ENCODE measurements at regions not wholly inside any gene's neighbourhood (a gene's known extent, or its start where the extent isn't known, plus 50 kb on each side); places are given as distances from the start of the nearest gene placed in this dataset.
A peak's percentile ranks its signal among the peaks of the same experiment; 100 is the strongest.
"Not testable (repeated sequence)": the region's sequence is repeated elsewhere in the genome, so short reads cannot be mapped to it uniquely, and the experiment has no call there.

DNA sequence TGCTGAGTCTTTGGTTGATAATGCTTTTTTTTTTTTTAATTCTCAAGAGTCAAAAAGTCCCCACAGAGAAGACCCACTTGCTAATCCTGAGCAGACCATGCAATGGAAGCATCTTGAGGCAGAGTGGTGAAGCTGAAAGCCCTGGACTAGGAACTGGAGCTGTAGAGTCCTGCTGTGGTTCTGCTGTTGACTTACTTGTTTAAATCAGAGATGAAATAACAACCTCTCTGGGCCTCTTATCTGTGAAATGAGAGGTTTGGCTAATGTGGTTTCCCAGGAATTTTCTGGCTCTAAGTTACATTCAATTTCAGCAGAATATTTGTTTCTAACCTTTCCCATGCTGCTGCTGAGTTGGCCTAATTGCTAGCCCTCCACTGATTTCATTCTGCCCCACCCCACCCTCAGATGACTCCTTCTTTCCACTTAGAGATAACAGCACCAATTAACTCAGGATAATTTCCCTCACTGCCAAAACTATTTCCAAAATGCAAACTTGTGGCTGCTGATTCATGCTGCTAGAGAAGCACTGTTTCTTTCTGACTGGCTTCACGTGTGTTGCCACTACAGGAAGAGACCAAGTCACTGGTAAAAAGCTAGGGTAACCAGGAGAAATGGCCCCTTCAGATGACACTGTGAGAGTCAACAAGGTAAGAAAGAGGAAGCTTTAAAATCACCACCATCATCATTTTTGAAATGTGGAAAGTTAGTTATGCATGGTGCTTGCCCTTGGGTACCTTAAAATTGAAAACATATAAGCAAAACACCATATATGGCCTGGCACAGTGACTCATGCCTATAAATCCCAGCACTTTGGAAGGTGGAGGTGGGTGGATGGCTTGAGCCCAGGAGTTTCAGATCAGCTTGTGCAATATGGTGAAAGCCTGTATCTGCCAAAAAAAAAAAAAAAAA is 326.4 kb downstream of the DCHS2 start:
- Mint-ChIP-seq H3K36me3 (no peaks in the 10 kb centered on the region), H3K9me3 (peaks cover 0 to 8% (median 3%) of the 10 kb centered on the region in 6 donors), H3K27ac (no peak overlapping the region), H3K27me3 (ENCODE audit: low read depth in 3 of 3) (peaks cover 0 to 5% (median 0%) of the 10 kb centered on the region in 3 donors), H3K4me3 (no peak overlapping the region), H3K4me1 (no peaks in the 10 kb centered on the region)
- no peak for DNase-seq

DNA sequence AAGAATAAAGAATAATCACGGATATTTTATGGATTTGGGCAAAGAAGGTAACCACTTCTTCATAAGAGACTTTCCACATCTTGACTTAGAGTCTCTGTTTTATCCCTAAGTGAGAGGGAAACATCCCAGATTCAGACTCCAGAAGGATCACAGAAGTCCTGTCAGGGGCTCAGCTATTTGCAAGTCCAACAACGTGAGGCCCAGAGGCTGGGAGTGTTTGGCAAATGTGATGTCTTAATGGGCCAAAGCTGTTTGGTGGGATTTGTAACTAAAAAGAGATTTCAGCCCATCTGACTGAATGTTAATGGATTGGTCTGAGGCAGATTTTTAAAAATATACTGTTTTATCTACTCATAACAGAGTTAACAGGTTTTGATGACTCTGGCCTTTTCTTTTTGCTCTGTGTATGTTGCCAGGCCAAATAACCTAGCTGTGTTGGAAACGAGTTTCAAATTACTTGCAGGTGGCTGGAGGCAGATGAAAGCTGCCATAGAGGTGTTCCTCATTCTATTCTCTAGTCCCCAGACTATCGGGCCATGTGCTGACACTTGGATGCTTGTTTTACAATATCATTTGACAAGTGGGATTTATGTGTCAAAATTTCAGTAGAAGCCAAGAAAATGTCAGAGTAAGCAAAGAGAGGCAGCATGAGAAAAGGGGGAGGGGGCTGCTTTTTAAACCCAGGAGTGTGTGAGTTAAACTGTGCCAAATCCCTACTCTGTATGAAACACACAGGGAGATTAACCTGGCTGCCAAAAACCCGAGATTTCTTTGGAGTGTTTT is 330.9 kb downstream of the DCHS2 start:
- Mint-ChIP-seq H3K4me1 (no peaks in the 10 kb centered on the region), H3K36me3 (no peaks in the 10 kb centered on the region), H3K27ac (no peak overlapping the region), H3K9me3 (peaks cover 0 to 8% (median 2%) of the 10 kb centered on the region in 6 donors), H3K4me3 (no peak overlapping the region), H3K27me3 (ENCODE audit: low read depth in 3 of 3) (peaks cover 0 to 5% (median 3%) of the 10 kb centered on the region in 3 donors)
- DNase-seq, result no peak

DNA sequence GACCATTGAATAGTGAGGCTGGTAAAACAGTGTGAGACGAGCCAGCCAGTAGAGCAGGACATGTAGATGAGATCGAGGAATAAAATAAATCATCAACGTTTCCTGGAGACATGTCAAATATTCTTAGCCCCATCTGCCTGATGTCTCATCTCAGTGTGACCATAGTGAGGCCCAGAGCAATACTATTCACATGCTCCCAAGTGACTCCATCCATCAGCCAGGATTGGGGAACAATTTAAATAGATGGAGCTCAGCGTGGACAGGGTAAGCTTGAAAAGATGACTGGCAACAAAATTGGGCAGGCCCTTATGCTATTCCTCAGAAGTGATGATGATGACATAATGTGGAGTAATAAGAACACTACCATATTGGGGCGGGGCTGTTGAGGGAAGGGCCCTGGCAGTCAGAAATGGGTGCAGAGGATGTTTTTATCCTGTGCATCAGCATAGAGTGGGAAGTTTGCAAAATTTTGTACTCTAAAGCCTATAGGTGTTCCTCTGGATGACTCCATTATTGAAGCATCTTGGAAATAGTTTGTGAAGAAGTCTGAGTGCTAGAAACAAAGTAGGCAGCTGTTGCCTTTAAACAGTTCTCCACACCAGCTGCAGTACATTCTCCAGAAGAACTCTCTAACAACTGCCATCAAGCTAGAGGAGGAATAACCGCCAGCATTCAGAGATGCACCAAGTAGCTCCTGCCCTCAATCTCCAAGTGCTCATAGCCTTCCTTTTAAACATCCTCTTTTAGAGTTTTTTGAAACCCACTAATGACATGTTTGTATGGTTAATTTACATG is 333.0 kb downstream of the DCHS2 start:
- Mint-ChIP-seq H3K4me3 (no peak overlapping the region), H3K9me3 (peaks cover 0 to 8% (median 3%) of the 10 kb centered on the region in 6 donors), H3K27me3 (ENCODE audit: low read depth in 3 of 3) (peaks cover 2 to 5% (median 3%) of the 10 kb centered on the region in 3 donors), H3K27ac (no peak overlapping the region), H3K4me1 (no peaks in the 10 kb centered on the region), H3K36me3 (no peaks in the 10 kb centered on the region)
- DNase-seq, result no peak

DNA sequence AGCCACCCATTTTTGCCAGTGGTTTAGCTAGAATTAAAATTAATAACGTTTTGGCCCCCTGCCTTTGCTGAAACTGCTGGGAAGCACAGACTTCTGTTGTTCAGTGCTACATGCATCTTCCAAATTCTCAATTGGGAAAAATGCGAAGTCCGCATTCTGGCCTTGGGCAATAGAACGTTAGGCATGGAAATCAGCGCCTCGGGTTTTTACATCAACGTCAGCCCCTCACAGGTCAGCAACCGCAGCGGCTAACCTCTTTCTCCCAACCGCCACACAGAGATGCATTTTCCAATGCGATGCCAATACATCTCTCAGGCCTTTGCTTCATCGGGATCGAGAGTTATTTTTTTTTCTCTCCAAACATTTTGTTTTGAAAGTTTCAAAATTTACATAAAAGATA is 339.1 kb downstream of the DCHS2 start:
- peaks cover 2 to 3% (median 2%) of the 10 kb centered on the region in 3 donors for H3K27me3 Mint-ChIP-seq (ENCODE audit: low read depth in 3 of 3)
- H3K9me3 Mint-ChIP-seq, result peaks cover 0 to 6% (median 0%) of the 10 kb centered on the region in 6 donors
- H3K27ac Mint-ChIP-seq, result no peak overlapping the region
- H3K4me3 Mint-ChIP-seq, result no peak overlapping the region
- no peaks in the 10 kb centered on the region for H3K4me1 Mint-ChIP-seq
- DNase-seq, result no peak
- no peaks in the 10 kb centered on the region for H3K36me3 Mint-ChIP-seq

DNA sequence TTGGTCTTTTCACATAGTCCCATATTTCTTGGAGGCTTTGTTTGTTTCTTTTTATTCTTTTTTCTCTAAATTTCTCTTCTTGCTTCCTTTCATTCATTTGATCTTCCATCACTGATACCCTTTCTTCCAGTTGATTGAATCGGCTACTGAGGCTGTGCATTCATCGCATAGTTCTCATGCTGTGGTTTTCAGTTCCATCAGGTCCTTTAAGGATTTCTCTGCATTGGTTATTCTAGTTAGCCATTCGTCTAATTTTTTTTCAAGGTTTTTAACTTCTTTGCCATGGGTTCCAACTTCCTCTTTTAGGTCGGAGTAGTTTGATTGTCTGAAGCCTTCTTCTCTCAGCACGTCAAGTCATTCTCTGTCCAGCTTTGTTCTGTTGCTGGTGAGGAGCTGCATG is 342.4 kb downstream of the DCHS2 start:
- H3K27me3 Mint-ChIP-seq (ENCODE audit: low read depth in 3 of 3); H3K4me1 Mint-ChIP-seq; DNase-seq; H3K27ac Mint-ChIP-seq; H3K4me3 Mint-ChIP-seq; H3K36me3 Mint-ChIP-seq; H3K9me3 Mint-ChIP-seq: not testable (repeated sequence)

DNA sequence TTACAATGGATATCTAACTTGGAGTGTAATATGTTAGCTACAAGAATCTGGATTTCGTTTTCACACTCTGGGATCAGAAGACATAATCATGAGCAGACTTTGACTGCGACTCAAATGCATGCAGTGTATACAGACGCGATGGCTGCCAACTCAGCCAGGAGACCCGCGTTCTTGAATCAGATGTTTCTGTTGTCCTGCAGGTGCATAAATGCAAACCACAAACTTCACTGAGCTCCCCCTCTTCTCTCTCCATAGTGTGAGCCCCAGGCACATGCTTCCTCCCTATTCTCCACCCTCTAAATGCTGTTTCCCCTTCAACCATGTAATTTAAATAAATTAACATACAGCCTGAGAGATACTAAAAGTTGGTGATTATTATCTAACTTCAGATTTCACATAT is 347.9 kb downstream of the DCHS2 start:
- Mint-ChIP-seq H3K4me1 (no peaks in the 10 kb centered on the region), H3K4me3 (no peak overlapping the region), H3K27me3 (ENCODE audit: low read depth in 3 of 3) (peaks cover 0 to 2% (median 0%) of the 10 kb centered on the region in 3 donors), H3K36me3 (no peaks in the 10 kb centered on the region), H3K9me3 (peaks cover 0 to 3% (median 0%) of the 10 kb centered on the region in 6 donors), H3K27ac (no peak overlapping the region)
- DNase-seq, result no peak

DNA sequence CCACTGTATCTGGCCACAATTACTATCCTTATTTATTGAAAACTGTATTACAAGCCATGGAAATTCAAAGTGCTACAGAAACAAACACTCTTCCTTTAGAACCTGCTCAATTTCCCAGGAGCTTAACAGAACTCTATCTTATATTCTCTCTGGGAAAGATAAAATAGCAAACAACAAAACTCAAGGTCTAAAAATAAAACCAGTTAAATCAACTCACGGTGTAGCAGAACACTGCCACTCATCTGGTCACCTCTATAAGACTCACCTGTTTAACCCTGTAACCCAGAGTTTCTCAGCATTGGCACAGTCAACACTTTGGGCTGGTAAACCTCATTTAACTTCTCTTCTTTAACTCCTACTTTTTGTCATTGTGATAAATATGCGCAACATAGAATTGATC is 348.9 kb downstream of the DCHS2 start:
- no peak overlapping the region for H3K27ac Mint-ChIP-seq
- no peaks in the 10 kb centered on the region for H3K36me3 Mint-ChIP-seq

DNA sequence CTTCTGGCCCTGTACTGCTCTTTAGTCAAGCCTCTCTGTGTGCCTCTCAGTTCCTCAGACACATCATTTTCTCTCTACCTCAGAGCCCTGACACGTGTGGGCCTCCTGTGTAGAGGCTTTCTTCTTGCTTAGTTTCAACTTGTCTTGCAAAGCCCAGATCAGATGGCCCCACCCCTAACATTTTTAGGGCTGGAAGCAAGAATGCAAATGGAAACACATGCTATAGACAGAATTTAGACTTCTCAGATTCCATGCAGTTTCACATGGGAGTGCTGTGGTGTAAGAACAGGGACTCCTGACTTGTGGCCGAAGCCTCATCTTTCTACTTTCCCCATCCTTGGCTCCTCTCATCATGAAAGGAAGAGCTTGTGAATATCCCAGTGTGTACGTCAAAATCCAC is 350.7 kb downstream of the DCHS2 start:
- H3K4me1 Mint-ChIP-seq, result no peaks in the 10 kb centered on the region
- H3K36me3 Mint-ChIP-seq, result no peaks in the 10 kb centered on the region
- peaks cover 0 to 2% (median 0%) of the 10 kb centered on the region in 3 donors for H3K27me3 Mint-ChIP-seq (ENCODE audit: low read depth in 3 of 3)

More for the DNA sequence above, 348.9 kb downstream of the DCHS2 start:
- DNase-seq, result no peak
- Mint-ChIP-seq H3K9me3 (peaks cover 0 to 3% (median 0%) of the 10 kb centered on the region in 6 donors), H3K4me3 (no peak overlapping the region), H3K27me3 (ENCODE audit: low read depth in 3 of 3) (peaks cover 0 to 2% (median 0%) of the 10 kb centered on the region in 3 donors), H3K4me1 (no peaks in the 10 kb centered on the region)

DNA sequence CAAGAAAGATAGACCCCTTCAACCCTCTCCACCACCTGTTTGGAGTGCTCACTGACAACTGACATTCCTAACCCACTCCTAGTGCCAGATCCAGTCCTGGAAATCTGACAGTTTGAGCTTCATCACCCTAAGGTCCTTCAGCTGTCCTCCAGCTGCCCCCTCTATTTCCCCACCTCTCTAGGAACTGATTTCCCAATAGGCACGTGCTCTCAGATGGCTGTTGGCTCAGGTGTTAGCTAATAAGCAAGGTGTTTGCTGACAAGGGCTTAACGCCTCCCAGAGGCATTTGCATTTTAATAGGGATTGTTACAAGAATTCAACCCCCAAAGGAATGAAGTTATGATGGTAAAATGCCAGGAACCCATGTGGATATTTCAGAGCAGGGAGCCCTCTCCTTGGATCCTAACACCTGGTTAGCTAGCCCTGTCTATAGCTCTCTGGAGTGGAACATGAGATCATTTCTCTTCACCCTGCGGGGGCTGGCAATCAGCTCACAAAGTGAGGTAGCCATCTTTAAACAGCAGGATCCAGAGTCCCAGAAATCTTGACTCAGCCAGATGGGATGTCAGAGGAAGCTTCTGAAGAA is 348.5 kb upstream of the SFRP2 start:
- DNase-seq, result no peak
- H3K27me3 Mint-ChIP-seq (ENCODE audit: low read depth in 3 of 3), result peaks cover 0 to 2% (median 0%) of the 10 kb centered on the region in 3 donors
- no peak overlapping the region for H3K4me3 Mint-ChIP-seq
- H3K9me3 Mint-ChIP-seq, result peaks cover 0 to 8% (median 0%) of the 10 kb centered on the region in 6 donors
- no peaks in the 10 kb centered on the region for H3K4me1 Mint-ChIP-seq
- H3K27ac Mint-ChIP-seq, result no peak overlapping the region
- H3K36me3 Mint-ChIP-seq, result no peaks in the 10 kb centered on the region

More for the DNA sequence above, 350.7 kb downstream of the DCHS2 start:
- no peak overlapping the region for H3K4me3 Mint-ChIP-seq
- H3K27ac Mint-ChIP-seq, result no peak overlapping the region
- DNase-seq, result no peak
- peaks cover 0 to 3% (median 0%) of the 10 kb centered on the region in 6 donors for H3K9me3 Mint-ChIP-seq

DNA sequence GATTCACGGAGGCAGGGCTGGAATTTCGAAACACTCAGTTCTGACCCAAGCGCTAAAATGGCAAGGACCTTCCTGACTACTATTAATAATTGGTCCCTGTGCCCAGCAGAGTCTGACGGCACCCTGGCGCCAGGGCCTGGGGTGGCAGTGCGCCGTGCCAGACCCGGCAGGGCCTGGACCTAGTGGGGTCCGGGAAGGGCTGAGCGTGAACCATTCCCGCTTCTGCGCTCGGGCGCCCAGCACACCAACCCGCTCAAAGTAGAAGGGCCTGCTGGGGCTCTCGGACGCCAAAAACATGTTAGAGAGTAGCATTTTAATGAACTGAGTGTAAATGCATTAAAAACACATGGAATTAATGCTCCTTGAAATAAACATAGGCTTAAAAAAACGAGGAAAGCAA is 346.7 kb upstream of the SFRP2 start:
- Mint-ChIP-seq H3K4me1 (no peaks in the 10 kb centered on the region), H3K36me3 (no peaks in the 10 kb centered on the region), H3K27ac (no peak overlapping the region), H3K9me3 (peaks cover 0 to 5% (median 0%) of the 10 kb centered on the region in 6 donors), H3K27me3 (ENCODE audit: low read depth in 3 of 3) (no peaks in the 10 kb centered on the region), H3K4me3 (no peak overlapping the region)
- no peak for DNase-seq

DNA sequence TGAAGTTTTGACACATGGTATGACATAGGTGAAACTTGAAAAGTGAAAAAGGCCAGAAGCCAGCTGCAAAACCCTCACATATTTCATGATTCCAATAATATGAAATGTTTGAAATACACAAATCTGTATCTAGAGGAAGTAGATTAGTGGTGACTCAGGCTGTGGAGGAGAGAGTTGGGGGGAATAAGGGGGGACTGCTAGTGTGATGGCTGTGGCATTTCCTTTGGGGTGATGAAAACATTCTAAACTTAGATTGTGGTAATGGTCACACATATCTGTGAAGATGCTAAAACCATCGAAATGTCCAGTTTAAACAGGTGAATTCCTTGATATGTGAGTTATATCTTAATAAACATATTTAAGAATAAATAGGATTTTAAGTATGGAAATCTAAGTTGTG is 343.5 kb upstream of the SFRP2 start:
- no peak overlapping the region for H3K27ac Mint-ChIP-seq
- H3K4me1 Mint-ChIP-seq, result no peaks in the 10 kb centered on the region
- H3K9me3 Mint-ChIP-seq, result peaks cover 0 to 8% (median 7%) of the 10 kb centered on the region in 6 donors
- no peak for DNase-seq
- no peaks in the 10 kb centered on the region for H3K36me3 Mint-ChIP-seq
- H3K27me3 Mint-ChIP-seq (ENCODE audit: low read depth in 3 of 3), result peaks cover 0 to 2% (median 0%) of the 10 kb centered on the region in 3 donors
- no peak overlapping the region for H3K4me3 Mint-ChIP-seq

DNA sequence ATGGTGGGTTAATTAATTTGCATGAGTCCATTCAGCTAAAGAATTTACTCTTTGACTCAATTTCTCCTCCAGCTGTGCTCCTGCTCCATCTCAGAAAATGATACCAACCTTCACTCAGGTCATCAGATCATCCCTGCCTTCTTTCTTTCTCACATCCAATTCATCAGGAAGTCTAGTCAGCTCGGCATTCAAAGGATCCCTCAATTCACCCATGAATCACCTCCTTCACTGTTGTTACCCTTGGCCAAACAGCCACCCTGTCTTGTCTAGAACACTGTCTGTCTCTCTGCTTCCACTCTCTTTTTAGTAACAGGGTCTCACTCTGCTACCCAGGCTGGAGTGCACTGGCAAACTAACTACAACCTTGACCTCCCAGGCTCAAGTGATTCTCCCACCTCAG is 337.4 kb upstream of the SFRP2 start:
- Mint-ChIP-seq H3K27me3 (ENCODE audit: low read depth in 3 of 3) (peaks cover 2 to 4% (median 3%) of the 10 kb centered on the region in 3 donors), H3K36me3 (no peaks in the 10 kb centered on the region), H3K4me3 (no peak overlapping the region), H3K9me3 (peaks cover 0 to 10% (median 8%) of the 10 kb centered on the region in 6 donors), H3K27ac (peak overlapping the region in 1 of 6 donors; percentile 31), H3K4me1 (no peaks in the 10 kb centered on the region)
- DNase-seq, result no peak

DNA sequence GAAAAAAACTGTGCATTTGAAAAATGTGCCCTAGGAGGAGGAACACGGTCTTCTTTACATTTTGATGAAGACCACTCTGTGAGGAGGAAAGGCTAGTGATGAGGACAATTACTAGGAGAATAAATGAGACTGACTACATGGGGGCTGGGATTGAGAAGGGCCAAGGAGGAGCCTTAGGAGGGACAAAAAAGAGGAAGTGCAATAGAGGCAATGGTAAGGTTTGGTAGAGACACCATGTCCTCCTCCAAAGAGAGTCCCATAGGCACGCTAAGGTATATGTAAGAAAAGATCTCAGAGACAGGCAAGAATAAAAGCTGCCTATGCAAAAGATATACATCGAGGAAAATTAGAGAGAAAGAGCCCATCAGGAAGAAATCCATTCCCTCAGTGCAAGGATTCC is 336.5 kb upstream of the SFRP2 start:
- H3K36me3 Mint-ChIP-seq, result no peaks in the 10 kb centered on the region
- H3K4me3 Mint-ChIP-seq, result no peak overlapping the region
- H3K4me1 Mint-ChIP-seq, result no peaks in the 10 kb centered on the region
- peaks cover 0 to 10% (median 8%) of the 10 kb centered on the region in 6 donors for H3K9me3 Mint-ChIP-seq
- no peak overlapping the region for H3K27ac Mint-ChIP-seq
- H3K27me3 Mint-ChIP-seq (ENCODE audit: low read depth in 3 of 3), result peaks cover 2 to 4% (median 3%) of the 10 kb centered on the region in 3 donors
- no peak for DNase-seq

Data from immature natural killer cell (primary cell).